ENCODE measurements at regions not wholly inside any gene's neighbourhood (a gene's known extent, or its start where the extent isn't known, plus 50 kb on each side); places are given as distances from the start of the nearest gene placed in this dataset.
"Not testable (repeated sequence)": the region's sequence is repeated elsewhere in the genome, so short reads cannot be mapped to it uniquely, and the experiment has no call there.

GRCh38 chr1:185433667-185434066 lies 116.6 kb upstream of the IVNS1ABP start:
- Histone ChIP-seq H3K4me3 (no peak overlapping the region), H3K27ac (no peak overlapping the region), H3K27me3 (no peaks in the 10 kb centered on the region), H3K4me1 (ENCODE audit: low read depth) (peaks cover 5% of the 10 kb centered on the region), H3K9me3 (ENCODE audit: low read depth) (no peaks in the 10 kb centered on the region), H3K36me3 (no peaks in the 10 kb centered on the region)
- TF ChIP-seq CTCF (IDR thresholded peaks at IDR 0.05; ENCODE audit: low read depth, low read length): no peak
- no peak for DNase-seq (ENCODE audit: low read depth in 1 of 2, low spot score in 1 of 2)

GRCh38 chr1:185432948-185433347 lies 115.9 kb upstream of the IVNS1ABP start:
- Histone ChIP-seq H3K4me3 (no peak overlapping the region), H3K36me3 (no peaks in the 10 kb centered on the region), H3K4me1 (ENCODE audit: low read depth) (peaks cover 5% of the 10 kb centered on the region), H3K9me3 (ENCODE audit: low read depth) (no peaks in the 10 kb centered on the region), H3K27ac (no peak overlapping the region), H3K27me3 (no peaks in the 10 kb centered on the region)
- no peak for DNase-seq (ENCODE audit: low read depth in 1 of 2, low spot score in 1 of 2)
- no peak for TF ChIP-seq CTCF (IDR thresholded peaks at IDR 0.05; ENCODE audit: low read depth, low read length)

GRCh38 chr1:185431612-185432011 lies 114.6 kb upstream of the IVNS1ABP start:
- no peak for DNase-seq (ENCODE audit: low read depth in 1 of 2, low spot score in 1 of 2)
- H3K27me3 ChIP-seq: no peaks in the 10 kb centered on the region
- no peak for TF ChIP-seq CTCF (IDR thresholded peaks at IDR 0.05; ENCODE audit: low read depth, low read length)
- no peak overlapping the region for H3K27ac ChIP-seq
- H3K9me3 ChIP-seq (ENCODE audit: low read depth): no peaks in the 10 kb centered on the region
- H3K4me3 ChIP-seq: no peak overlapping the region
- peaks cover under 1% of the 10 kb centered on the region for H3K4me1 ChIP-seq (ENCODE audit: low read depth)
- no peaks in the 10 kb centered on the region for H3K36me3 ChIP-seq

- H3K9me3 ChIP-seq (ENCODE audit: low read depth); H3K4me3 ChIP-seq; H3K4me1 ChIP-seq (ENCODE audit: low read depth); DNase-seq (ENCODE audit: low read depth in 1 of 2, low spot score in 1 of 2); H3K27me3 ChIP-seq; H3K27ac ChIP-seq; H3K36me3 ChIP-seq: not testable (repeated sequence)
Observed at GRCh38 chr1:185429668-185430067, 112.6 kb upstream of the IVNS1ABP start.

GRCh38 chr1:185427776-185428175 lies 110.7 kb upstream of the IVNS1ABP start:
- H3K27me3 ChIP-seq: no peaks in the 10 kb centered on the region
- H3K9me3 ChIP-seq (ENCODE audit: low read depth): no peaks in the 10 kb centered on the region
- TF ChIP-seq CTCF (IDR thresholded peaks at IDR 0.05; ENCODE audit: low read depth, low read length): no peak
- DNase-seq (ENCODE audit: low read depth in 1 of 2, low spot score in 1 of 2): no peak
- no peaks in the 10 kb centered on the region for H3K4me1 ChIP-seq (ENCODE audit: low read depth)
- H3K27ac ChIP-seq: no peak overlapping the region
- H3K36me3 ChIP-seq: no peaks in the 10 kb centered on the region
- no peak overlapping the region for H3K4me3 ChIP-seq

DNA sequence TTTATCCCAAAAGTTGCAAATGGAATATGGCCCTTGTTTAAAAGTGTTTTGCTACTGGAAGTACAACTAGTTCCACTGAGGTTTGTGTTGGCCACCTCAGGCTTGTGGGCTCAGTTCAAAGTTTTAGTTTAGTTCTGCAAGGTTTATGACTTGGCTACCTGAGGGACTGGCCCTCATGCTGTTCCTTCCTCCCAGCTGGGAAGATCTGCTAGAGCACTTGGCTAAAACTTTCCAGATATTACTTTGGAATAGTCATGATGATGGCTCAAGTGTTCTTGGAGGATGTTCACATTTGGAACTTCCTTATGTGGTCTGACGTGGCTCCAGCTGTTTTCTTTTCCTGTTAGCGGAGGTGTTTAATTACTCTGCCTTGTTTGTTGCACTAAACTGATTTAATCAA lies 110.2 kb upstream of the IVNS1ABP start:
- H3K36me3 ChIP-seq: no peaks in the 10 kb centered on the region
- DNase-seq (ENCODE audit: low read depth in 1 of 2, low spot score in 1 of 2): no peak
- no peaks in the 10 kb centered on the region for H3K27me3 ChIP-seq
- TF ChIP-seq CTCF (IDR thresholded peaks at IDR 0.05; ENCODE audit: low read depth, low read length): no peak
- H3K4me3 ChIP-seq: no peak overlapping the region
- H3K9me3 ChIP-seq (ENCODE audit: low read depth): no peaks in the 10 kb centered on the region
- H3K27ac ChIP-seq: no peak overlapping the region
- no peaks in the 10 kb centered on the region for H3K4me1 ChIP-seq (ENCODE audit: low read depth)
